ENCODE measurements at regions not wholly inside any gene's neighbourhood (a gene's known extent, or its start where the extent isn't known, plus 50 kb on each side); places are given as distances from the start of the nearest gene placed in this dataset.

DNA sequence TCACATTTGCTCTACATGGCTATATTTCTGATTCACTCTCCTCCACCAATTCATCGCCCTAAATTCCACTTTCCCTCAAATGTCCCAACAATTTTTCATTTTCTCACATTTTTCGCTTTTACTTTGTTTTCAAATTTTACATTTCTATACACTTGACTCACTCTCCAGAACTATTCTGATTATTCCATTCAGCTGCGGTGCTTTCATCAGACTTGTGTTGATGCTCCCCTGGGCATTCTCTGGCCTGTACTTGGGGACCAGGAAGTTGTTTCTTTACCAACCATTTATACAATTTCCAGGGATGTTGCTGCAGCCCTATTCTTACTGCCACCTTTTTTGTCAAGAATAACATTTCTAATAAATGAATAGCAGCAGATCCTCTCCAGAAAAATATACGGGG is 444.8 kb downstream of the MAFB start:
- no peak overlapping the region for H3K9ac ChIP-seq (ENCODE audit: low read length)
- no peak overlapping the region for H3K4me2 ChIP-seq (ENCODE audit: low read length)
- no peaks in the 10 kb centered on the region for H3K36me3 ChIP-seq (replicated peaks; ENCODE audit: low read depth, low read length)
- H3K9me3 ChIP-seq (ENCODE audit: insufficient read depth, low read length): no peaks in the 10 kb centered on the region
- H3K4me3 ChIP-seq (ENCODE audit: low read length): no peak overlapping the region
- H3K79me2 ChIP-seq (ENCODE audit: low read length): no peaks in the 10 kb centered on the region
- no peak overlapping the region for H2AFZ ChIP-seq (ENCODE audit: low read depth, low read length)
- H3K27ac ChIP-seq (ENCODE audit: low read length): no peak overlapping the region
- H4K20me1 ChIP-seq (ENCODE audit: insufficient read depth, low read length): no peaks in the 10 kb centered on the region
- H3K27me3 ChIP-seq (ENCODE audit: low read depth, low read length): peaks cover 5% of the 10 kb centered on the region; the same call in 1 of the 2 replicates
- no peak for TF ChIP-seq EZH2phosphoT487 (IDR thresholded peaks at IDR 0.05; ENCODE audit: low read depth)
- TF ChIP-seq, protein P1, sequence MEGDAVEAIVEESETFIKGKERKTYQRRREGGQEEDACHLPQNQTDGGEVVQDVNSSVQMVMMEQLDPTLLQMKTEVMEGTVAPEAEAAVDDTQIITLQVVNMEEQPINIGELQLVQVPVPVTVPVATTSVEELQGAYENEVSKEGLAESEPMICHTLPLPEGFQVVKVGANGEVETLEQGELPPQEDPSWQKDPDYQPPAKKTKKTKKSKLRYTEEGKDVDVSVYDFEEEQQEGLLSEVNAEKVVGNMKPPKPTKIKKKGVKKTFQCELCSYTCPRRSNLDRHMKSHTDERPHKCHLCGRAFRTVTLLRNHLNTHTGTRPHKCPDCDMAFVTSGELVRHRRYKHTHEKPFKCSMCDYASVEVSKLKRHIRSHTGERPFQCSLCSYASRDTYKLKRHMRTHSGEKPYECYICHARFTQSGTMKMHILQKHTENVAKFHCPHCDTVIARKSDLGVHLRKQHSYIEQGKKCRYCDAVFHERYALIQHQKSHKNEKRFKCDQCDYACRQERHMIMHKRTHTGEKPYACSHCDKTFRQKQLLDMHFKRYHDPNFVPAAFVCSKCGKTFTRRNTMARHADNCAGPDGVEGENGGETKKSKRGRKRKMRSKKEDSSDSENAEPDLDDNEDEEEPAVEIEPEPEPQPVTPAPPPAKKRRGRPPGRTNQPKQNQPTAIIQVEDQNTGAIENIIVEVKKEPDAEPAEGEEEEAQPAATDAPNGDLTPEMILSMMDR (IDR thresholded peaks at IDR 0.05; ENCODE audit: low read depth, low read length): no peak
- H3K4me1 ChIP-seq (ENCODE audit: low read length): no peaks in the 10 kb centered on the region

DNA sequence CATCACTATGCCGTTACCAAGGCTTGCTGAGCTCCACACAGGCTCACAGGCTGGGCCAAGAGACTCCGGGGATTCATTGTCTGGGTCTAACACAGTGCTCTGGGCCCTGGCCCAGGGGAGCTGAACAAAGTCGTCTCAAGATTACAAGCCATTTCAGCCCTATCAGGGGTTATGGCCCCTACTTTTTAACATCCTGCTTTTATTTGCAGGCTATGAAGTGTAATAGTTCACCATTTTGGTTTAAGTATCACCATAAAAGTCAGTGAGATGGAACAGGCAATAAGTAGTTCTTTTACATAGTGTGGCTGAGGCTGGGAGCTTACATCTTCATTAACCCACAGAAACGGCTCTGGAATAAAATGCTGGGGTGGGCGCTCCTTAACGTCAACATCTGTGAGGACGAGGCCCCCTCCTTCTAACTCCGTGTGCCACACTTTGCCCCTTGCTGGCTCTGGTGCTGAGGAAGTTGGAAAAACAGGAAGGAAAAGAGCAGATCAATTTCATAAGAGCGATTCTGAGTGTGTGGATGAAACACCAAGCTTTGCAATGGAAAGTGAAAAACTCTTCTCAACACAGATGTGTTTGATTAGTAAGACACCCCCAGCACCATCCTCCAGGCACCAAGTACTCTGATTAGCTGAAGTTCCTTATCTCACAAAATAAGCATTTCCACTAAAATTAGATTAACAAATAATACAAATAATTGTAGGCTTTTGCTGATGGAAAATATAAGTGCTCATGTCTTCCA is 447.3 kb downstream of the MAFB start:
- no peak overlapping the region for H3K9ac ChIP-seq (ENCODE audit: low read length)
- H2AFZ ChIP-seq (ENCODE audit: low read depth, low read length): no peak overlapping the region
- no peaks in the 10 kb centered on the region for H3K79me2 ChIP-seq (ENCODE audit: low read length)
- H3K4me2 ChIP-seq (ENCODE audit: low read length): no peak overlapping the region
- no peak overlapping the region for H3K4me3 ChIP-seq (ENCODE audit: low read length)
- H3K9me3 ChIP-seq (ENCODE audit: insufficient read depth, low read length): no peaks in the 10 kb centered on the region
- peaks cover 10% of the 10 kb centered on the region; the same call in 1 of the 2 replicates for H3K27me3 ChIP-seq (ENCODE audit: low read depth, low read length)
- no peaks in the 10 kb centered on the region for H4K20me1 ChIP-seq (ENCODE audit: insufficient read depth, low read length)
- no peaks in the 10 kb centered on the region for H3K4me1 ChIP-seq (ENCODE audit: low read length)
- H3K27ac ChIP-seq (ENCODE audit: low read length): no peak overlapping the region
- no peaks in the 10 kb centered on the region for H3K36me3 ChIP-seq (replicated peaks; ENCODE audit: low read depth, low read length)
- TF ChIP-seq, protein P1 (IDR thresholded peaks at IDR 0.05; ENCODE audit: low read depth, low read length): no peak
- TF ChIP-seq EZH2phosphoT487 (IDR thresholded peaks at IDR 0.05; ENCODE audit: low read depth): no peak

DNA sequence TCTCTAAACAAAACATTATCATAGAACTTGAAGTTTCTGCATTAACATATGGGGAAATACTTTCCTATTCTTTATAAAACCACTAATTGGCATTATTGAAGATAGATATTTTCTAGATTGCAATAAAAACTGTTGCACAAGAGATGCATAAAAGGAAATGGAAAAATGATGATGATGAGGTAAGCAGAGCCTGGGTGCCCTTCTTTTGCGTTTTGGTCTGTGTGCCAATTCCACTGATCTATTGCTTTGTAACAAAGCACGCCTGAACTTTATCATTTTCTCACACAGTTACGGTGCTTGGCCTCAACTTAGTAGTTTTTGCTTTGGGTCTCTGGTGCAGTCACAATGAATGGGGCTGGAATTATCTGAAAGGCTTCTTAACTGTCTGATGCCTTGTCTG is 450.5 kb downstream of the MAFB start:
- H3K4me3 ChIP-seq (ENCODE audit: low read length): no peak overlapping the region
- H3K27ac ChIP-seq (ENCODE audit: low read length): no peak overlapping the region
- no peak overlapping the region for H3K4me2 ChIP-seq (ENCODE audit: low read length)
- no peak overlapping the region for H3K9ac ChIP-seq (ENCODE audit: low read length)
- peaks cover 28% of the 10 kb centered on the region; the same call in 1 of the 2 replicates for H3K27me3 ChIP-seq (ENCODE audit: low read depth, low read length)
- H3K9me3 ChIP-seq (ENCODE audit: insufficient read depth, low read length): no peaks in the 10 kb centered on the region
- no peak overlapping the region for H2AFZ ChIP-seq (ENCODE audit: low read depth, low read length)
- H3K4me1 ChIP-seq (ENCODE audit: low read length): peaks cover 4% of the 10 kb centered on the region; the same call in 1 of the 2 replicates
- no peaks in the 10 kb centered on the region for H3K36me3 ChIP-seq (replicated peaks; ENCODE audit: low read depth, low read length)
- no peaks in the 10 kb centered on the region for H4K20me1 ChIP-seq (ENCODE audit: insufficient read depth, low read length)
- no peaks in the 10 kb centered on the region for H3K79me2 ChIP-seq (ENCODE audit: low read length)
- no peak for TF ChIP-seq EZH2phosphoT487 (IDR thresholded peaks at IDR 0.05; ENCODE audit: low read depth)
- TF ChIP-seq, protein P1 (IDR thresholded peaks at IDR 0.05; ENCODE audit: low read depth, low read length): no peak

DNA sequence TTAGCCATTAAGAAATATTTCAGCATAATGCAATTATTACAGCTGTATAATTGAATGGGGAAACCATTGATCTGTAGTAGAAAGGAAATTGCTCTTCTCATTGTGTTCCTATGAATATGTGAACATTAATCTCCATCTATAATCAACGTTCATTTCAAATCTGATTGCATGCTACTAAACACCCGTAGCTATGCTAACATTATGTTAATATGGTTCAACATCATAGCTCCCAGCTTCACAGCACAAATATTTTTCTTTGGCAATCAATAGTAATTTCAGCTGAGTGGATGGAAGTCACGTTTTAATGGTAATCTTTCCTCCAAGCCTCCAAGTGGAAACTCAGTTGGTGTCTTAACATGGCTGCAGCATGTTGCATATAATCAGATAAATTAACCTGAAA is 454.4 kb downstream of the MAFB start:
- H3K27ac ChIP-seq (ENCODE audit: low read length): no peak overlapping the region
- no peak for TF ChIP-seq EZH2phosphoT487 (IDR thresholded peaks at IDR 0.05; ENCODE audit: low read depth)
- TF ChIP-seq, protein P1 (IDR thresholded peaks at IDR 0.05; ENCODE audit: low read depth, low read length): no peak
- H4K20me1 ChIP-seq (ENCODE audit: insufficient read depth, low read length): no peaks in the 10 kb centered on the region
- H3K36me3 ChIP-seq (replicated peaks; ENCODE audit: low read depth, low read length): no peaks in the 10 kb centered on the region
- H2AFZ ChIP-seq (ENCODE audit: low read depth, low read length): no peak overlapping the region
- peaks cover 50% of the 10 kb centered on the region for H3K27me3 ChIP-seq (ENCODE audit: low read depth, low read length)
- no peak overlapping the region for H3K4me3 ChIP-seq (ENCODE audit: low read length)
- H3K9ac ChIP-seq (ENCODE audit: low read length): no peak overlapping the region
- peaks cover 9% of the 10 kb centered on the region; the same call in 1 of the 2 replicates for H3K4me1 ChIP-seq (ENCODE audit: low read length)
- no peaks in the 10 kb centered on the region for H3K79me2 ChIP-seq (ENCODE audit: low read length)
- no peak overlapping the region for H3K4me2 ChIP-seq (ENCODE audit: low read length)
- no peaks in the 10 kb centered on the region for H3K9me3 ChIP-seq (ENCODE audit: insufficient read depth, low read length)
